IMR-90 (cell line): ENCODE measurements at regions not wholly inside any gene's neighbourhood (a gene's known extent, or its start where the extent isn't known, plus 50 kb on each side); places are given as distances from the start of the nearest gene placed in this dataset.

Experiments
- CTCF ChIP-seq: conservative IDR thresholded peaks from 2 replicates; pipeline ENCODE4 v1.5.1; 2012; ENCODE audit warnings: mild to moderate bottlenecking, low read depth, low read length, improper control_type of control experiment
- RAD21 ChIP-seq: IDR thresholded peaks from 2 replicates; pipeline ENCODE4 v1.6.1; 2012; ENCODE audit warnings: low read length, improper control_type of control experiment
- SMC3 ChIP-seq: fragments of 150-350 bp; IDR thresholded peaks from 2 replicates; pipeline ENCODE4 v1.6.1; 2016; ENCODE audit warnings: low read depth, mild to moderate bottlenecking, antibody characterized with exemption, low read length, moderate library complexity

DNA sequence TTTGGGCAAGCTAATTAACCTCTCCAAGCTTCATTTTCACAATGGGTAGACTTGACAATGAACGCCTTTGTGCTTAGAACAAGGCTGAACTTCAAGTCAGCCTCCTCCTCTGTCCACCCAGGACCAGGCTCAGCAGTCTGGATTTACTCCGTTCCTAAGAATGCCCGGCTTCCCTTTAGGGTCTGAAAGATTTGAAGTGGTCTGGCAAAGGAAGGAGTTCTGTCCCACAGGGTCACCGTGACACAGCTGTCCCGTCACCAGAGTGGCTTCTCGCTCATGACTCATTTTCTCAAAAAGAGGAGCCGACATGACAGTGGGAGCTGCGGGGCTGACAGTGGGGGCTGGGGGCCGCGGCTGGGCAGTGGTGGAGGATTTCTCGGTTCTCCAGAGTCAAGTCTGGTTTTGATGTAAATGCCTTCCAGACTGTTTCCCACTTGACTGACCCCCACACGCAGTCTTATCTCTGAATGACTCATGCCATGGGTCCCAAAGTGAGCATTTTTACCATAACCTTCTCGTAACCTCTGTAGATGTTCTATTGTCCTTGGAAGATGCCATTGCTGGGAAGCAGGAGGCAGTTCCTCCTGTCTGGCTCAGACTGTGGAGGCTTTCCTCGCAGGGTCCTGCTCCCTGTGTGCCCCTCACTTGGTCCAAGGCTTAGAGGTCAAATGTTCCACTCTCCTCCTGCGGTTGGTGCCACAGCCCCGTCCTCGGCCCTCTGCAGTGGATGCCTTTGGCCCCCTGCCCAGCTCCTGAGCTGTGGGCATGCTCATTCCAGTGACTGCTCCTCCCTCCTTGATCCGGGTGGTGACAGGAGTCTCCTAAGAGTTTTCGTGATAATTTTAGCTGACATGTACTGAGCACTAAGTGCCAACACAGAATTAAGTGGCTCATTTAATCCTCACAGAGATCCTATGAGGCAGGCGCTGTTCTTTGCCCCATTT, 253.1 kb downstream of the FNDC1 start:
- TF ChIP-seq RAD21 (no peak), SMC3 (no peak), CTCF (no peak)
